ENCODE measurements at regions not wholly inside any gene's neighbourhood (a gene's known extent, or its start where the extent isn't known, plus 50 kb on each side); places are given as distances from the start of the nearest gene placed in this dataset.
"Not testable (repeated sequence)": the region's sequence is repeated elsewhere in the genome, so short reads cannot be mapped to it uniquely, and the experiment has no call there.

DNA sequence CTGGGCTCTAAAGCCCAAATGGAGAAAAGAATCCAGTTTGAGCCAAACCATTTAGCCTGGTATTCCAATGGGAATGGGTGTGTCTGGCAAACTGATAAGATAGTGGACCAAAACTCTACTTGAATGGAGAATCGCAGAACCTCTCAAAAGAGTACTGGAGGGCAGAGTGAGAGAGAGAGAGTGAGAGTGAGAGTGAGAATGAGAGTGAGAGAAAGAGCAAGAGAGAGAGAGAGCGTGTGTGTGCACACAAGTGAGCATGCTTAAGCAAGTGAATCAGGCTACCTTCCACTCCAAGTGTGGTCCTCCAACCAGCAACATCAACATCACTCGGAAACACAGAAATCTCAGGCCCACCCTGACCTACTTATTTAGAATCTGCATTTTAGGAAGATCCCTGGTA lies 58.8 kb downstream of the UQCRFS1 start:
- no peak for ATAC-seq (ENCODE audit: low read depth)
- H3K36me3 Mint-ChIP-seq = peaks cover 2% of the 10 kb centered on the region
- no peaks in the 10 kb centered on the region for H3K27me3 Mint-ChIP-seq
- H3K9me3 Mint-ChIP-seq = peaks cover 30% of the 10 kb centered on the region
- no peak for DNase-seq (ENCODE audit: low spot score in 2 of 2)
- H3K27ac Mint-ChIP-seq = no peak overlapping the region
- no peak overlapping the region for H3K4me3 Mint-ChIP-seq
- no peaks in the 10 kb centered on the region for H3K4me1 Mint-ChIP-seq

DNA sequence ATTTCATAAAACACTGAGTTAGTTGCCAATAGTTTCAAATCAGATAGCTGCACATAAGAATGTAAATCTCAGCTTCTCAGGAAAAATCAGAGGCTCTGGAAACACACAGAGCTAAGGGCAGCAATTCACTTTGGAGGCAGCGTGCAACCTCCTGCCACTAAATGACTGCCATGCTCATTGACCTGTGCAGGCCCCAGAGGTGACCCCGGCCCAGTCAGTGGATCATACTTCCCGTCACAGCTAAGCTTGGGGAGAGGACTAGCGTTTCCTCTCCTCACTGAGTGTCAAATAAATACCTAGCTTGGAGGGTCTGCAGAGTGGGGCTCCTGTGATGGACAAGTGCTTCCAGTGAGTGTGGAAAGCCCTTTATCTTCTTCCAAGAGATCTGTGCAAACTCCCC lies 67.2 kb downstream of the UQCRFS1 start:
- peaks cover 2% of the 10 kb centered on the region for H3K27me3 Mint-ChIP-seq
- DNase-seq (ENCODE audit: low spot score in 2 of 2) (no peak), ATAC-seq (ENCODE audit: low read depth) (no peak)
- H3K4me1 Mint-ChIP-seq = no peaks in the 10 kb centered on the region
- no peak overlapping the region for H3K27ac Mint-ChIP-seq
- H3K9me3 Mint-ChIP-seq = peaks cover 8% of the 10 kb centered on the region
- no peaks in the 10 kb centered on the region for H3K36me3 Mint-ChIP-seq
- no peak overlapping the region for H3K4me3 Mint-ChIP-seq

DNA sequence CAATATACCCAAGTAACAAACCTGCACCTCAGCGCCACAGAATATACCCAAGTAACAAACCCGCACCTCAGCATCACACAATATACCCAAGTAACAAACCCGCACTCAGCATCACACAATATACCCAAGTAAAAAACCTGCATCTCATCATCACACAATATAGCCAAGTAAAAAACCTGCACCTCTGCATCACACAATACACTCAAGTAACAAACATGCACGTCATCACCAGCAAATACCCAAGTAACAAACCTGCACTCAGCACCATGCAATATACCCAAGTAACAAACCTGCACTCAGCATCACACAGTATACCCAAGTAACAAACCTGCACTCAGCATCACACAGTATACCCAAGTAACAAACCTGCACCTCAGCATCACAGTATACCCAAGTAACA lies 69.8 kb downstream of the UQCRFS1 start:
- Mint-ChIP-seq H3K27me3 (peaks cover 2% of the 10 kb centered on the region), H3K27ac (no peak overlapping the region), H3K9me3 (peaks cover 11% of the 10 kb centered on the region), H3K36me3 (no peaks in the 10 kb centered on the region), H3K4me3 (no peak overlapping the region), H3K4me1 (no peaks in the 10 kb centered on the region)
- no peak for ATAC-seq (ENCODE audit: low read depth)
- DNase-seq (ENCODE audit: low spot score in 2 of 2) = no peak

DNA sequence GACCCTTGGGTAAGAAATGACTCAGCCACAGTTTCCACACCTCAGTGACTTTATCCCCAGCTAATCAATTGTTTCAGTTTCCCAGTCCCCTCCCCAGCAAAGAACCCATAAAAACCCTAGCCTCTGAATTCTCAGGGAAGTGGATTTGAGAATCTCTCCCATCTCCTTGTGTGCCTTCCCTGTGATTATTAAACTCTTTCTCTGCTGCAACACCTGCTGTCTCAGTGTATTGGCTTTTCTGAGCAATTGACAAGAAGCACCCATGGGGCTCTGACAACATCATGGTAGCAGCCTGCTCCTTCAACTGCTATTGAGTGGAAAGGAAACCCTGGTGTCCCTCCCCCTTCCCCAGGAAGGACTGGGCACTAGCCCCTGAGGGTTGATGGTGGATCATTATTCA lies 73.7 kb downstream of the UQCRFS1 start:
- Mint-ChIP-seq H3K4me1 (no peaks in the 10 kb centered on the region), H3K36me3 (no peaks in the 10 kb centered on the region), H3K27me3 (no peaks in the 10 kb centered on the region), H3K27ac (no peak overlapping the region), H3K9me3 (peaks cover 19% of the 10 kb centered on the region), H3K4me3 (no peak overlapping the region)
- DNase-seq (ENCODE audit: low spot score in 2 of 2) = no peak
- ATAC-seq (ENCODE audit: low read depth) = no peak

DNA sequence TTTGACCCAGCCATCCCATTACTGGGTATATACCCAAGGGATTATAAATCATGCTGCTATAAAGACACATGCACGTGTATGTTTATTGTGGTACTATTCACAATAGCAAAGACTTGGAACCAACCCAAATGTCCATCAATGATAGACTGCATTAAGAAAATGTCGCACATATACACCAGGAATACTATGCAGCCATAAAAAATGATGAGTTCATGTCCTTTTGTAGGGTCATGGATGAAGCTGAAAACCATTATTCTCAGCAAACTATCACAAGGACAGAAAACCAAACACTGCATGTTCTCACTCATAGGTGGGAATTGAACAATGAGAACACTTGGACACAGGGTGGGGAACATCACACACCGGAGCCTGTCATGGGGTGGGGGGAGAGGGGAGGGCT lies 74.7 kb downstream of the UQCRFS1 start:
- not testable (repeated sequence) for H3K27me3 Mint-ChIP-seq; H3K4me1 Mint-ChIP-seq; ATAC-seq (ENCODE audit: low read depth); H3K4me3 Mint-ChIP-seq; H3K27ac Mint-ChIP-seq; H3K36me3 Mint-ChIP-seq; DNase-seq (ENCODE audit: low spot score in 2 of 2)
- peaks cover 23% of the 10 kb centered on the region for H3K9me3 Mint-ChIP-seq

DNA sequence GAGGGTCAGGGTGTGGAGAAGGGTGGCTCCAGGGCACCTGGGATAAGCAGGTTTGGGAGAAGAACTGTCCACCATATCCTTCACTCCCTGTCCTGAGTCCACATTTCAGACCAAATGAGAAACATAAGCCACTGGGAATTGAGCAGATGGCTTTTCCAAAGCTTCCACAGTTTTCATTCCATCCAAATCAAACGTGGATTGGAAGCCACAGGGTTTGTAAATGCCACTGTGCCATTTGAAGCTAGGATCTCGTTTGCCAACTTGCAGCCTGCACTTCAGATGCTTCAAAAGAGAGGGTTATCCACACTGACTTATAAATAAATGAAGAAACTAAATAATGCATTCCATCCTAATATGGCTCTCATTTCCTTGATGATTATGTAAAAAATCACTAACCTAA lies 81.5 kb downstream of the UQCRFS1 start:
- Mint-ChIP-seq H3K9me3 (peaks cover 15% of the 10 kb centered on the region), H3K27me3 (no peaks in the 10 kb centered on the region)

DNA sequence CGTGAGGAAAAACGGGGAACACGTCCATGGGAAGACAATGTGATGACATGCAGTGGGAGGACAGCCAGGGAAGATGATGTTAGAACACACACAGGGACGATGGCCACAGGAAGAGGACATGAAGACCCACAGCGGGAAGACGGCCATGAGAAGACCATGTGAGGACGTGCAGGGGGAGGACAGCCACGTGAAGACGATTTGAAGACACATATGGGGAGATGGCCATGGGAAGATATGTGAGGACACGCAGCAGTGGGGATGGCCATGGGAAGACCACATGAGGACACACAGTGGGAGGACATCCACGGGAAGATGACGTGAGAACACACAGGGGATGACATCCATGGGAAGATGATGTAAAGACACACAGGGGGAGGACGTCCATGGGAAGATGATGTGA lies 83.8 kb downstream of the UQCRFS1 start:
- no peaks in the 10 kb centered on the region for H3K36me3 Mint-ChIP-seq
- no peaks in the 10 kb centered on the region for H3K27me3 Mint-ChIP-seq
- DNase-seq (ENCODE audit: low spot score in 2 of 2) (no peak), ATAC-seq (ENCODE audit: low read depth) (no peak)
- no peak overlapping the region for H3K4me3 Mint-ChIP-seq
- H3K9me3 Mint-ChIP-seq = peaks cover 13% of the 10 kb centered on the region
- no peaks in the 10 kb centered on the region for H3K4me1 Mint-ChIP-seq
- H3K27ac Mint-ChIP-seq = no peak overlapping the region

More for the DNA sequence above, 81.5 kb downstream of the UQCRFS1 start:
- Mint-ChIP-seq H3K36me3 (no peaks in the 10 kb centered on the region), H3K4me3 (no peak overlapping the region), H3K27ac (no peak overlapping the region), H3K4me1 (no peaks in the 10 kb centered on the region)
- ATAC-seq (ENCODE audit: low read depth) (no peak), DNase-seq (ENCODE audit: low spot score in 2 of 2) (no peak)

DNA sequence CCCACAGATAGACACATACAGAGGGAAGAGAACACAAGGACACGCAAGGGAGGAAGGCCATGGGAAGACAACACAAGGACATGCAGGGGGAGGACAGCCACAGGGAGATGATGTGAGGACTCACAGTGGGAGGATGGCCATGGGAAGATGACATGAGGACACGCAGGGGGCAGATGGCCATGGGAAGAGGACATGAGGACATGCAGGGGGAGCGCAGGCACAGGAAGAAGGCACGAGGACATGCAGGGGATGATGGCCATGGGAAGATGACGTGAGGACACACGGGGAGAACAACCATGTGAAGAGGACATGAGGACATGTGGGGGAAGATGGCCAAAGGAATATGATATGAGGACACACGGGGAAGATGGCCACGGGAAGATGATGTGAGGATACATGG lies 84.7 kb downstream of the UQCRFS1 start:
- H3K9me3 Mint-ChIP-seq = peaks cover 10% of the 10 kb centered on the region
- H3K4me3 Mint-ChIP-seq = no peak overlapping the region
- no peaks in the 10 kb centered on the region for H3K27me3 Mint-ChIP-seq
- no peak overlapping the region for H3K27ac Mint-ChIP-seq
- no peaks in the 10 kb centered on the region for H3K4me1 Mint-ChIP-seq
- no peaks in the 10 kb centered on the region for H3K36me3 Mint-ChIP-seq
- ATAC-seq (ENCODE audit: low read depth) (no peak), DNase-seq (ENCODE audit: low spot score in 2 of 2) (no peak)

DNA sequence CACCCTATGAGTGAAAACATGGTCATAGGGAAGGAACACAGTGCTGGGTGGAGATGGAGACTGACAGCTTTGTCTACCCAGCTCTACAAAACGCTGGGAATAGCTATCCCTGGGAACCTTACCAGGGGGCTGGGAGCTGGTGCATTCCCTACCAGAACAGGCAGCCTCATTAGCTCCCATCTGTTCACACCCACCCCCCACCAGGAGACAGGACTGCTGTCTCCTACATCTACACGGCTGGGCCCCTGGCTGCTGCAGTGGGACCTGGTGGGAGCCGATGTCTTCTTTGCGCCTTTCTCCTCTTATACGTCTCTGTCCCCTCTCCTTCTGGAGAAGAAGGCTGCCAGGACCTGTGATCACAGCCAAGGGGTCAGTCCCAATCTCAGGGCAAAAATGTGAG lies 90.8 kb downstream of the UQCRFS1 start:
- no peaks in the 10 kb centered on the region for H3K4me1 Mint-ChIP-seq
- peaks cover 2% of the 10 kb centered on the region for H3K27me3 Mint-ChIP-seq
- no peak overlapping the region for H3K27ac Mint-ChIP-seq
- no peak for ATAC-seq (ENCODE audit: low read depth)
- peaks cover 3% of the 10 kb centered on the region for H3K36me3 Mint-ChIP-seq
- DNase-seq (ENCODE audit: low spot score in 2 of 2) = no peak
- no peak overlapping the region for H3K4me3 Mint-ChIP-seq
- peaks cover 16% of the 10 kb centered on the region for H3K9me3 Mint-ChIP-seq

DNA sequence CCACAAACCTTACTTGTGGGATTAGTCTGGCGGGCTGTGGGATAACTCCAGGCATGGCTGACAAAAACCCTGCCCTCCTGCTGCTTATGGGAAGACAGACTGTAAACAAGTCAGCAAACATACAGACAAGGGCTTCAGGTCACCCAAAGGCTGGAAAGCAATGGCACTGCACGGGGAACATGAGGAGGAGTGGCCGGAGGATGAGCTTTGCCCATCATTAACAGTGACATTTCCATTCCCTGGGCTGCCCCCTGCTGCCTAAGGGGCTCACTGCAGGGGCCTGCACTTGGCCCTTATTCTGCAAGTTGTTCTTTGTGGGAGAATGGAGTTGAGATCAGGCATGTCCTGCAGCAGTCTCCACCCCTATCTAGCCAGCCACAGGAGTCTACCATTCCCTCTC lies 91.3 kb downstream of the UQCRFS1 start:
- Mint-ChIP-seq H3K9me3 (peaks cover 17% of the 10 kb centered on the region), H3K27me3 (peaks cover 2% of the 10 kb centered on the region), H3K4me1 (no peaks in the 10 kb centered on the region), H3K4me3 (no peak overlapping the region), H3K36me3 (peaks cover 3% of the 10 kb centered on the region), H3K27ac (no peak overlapping the region)
- no peak for ATAC-seq (ENCODE audit: low read depth)
- DNase-seq (ENCODE audit: low spot score in 2 of 2) = no peak

DNA sequence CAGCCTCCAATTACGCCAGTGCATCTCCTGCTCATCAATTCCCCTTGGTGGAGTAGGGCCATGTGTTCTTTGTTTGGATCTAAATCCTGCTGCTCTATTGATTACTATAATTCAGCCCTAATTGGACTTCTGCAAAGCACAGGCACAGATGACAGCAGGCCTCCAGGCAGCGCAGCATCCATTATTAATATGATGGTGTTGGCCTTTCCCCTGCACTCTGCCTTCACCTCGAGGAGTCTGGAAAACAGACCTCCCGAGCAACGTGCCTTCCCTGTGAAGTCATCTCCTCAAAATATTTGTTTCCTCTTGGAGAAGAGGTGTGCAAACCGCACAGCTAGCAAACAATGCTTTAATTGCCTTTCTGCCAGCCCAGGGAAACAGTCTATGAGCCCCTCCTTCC lies 92.5 kb downstream of the UQCRFS1 start:
- H3K4me1 Mint-ChIP-seq = no peaks in the 10 kb centered on the region
- peaks cover 3% of the 10 kb centered on the region for H3K36me3 Mint-ChIP-seq
- no peak overlapping the region for H3K27ac Mint-ChIP-seq
- DNase-seq (ENCODE audit: low spot score in 2 of 2) = no peak
- ATAC-seq (ENCODE audit: low read depth) = no peak
- peaks cover 2% of the 10 kb centered on the region for H3K27me3 Mint-ChIP-seq
- no peak overlapping the region for H3K4me3 Mint-ChIP-seq
- peaks cover 18% of the 10 kb centered on the region for H3K9me3 Mint-ChIP-seq

DNA sequence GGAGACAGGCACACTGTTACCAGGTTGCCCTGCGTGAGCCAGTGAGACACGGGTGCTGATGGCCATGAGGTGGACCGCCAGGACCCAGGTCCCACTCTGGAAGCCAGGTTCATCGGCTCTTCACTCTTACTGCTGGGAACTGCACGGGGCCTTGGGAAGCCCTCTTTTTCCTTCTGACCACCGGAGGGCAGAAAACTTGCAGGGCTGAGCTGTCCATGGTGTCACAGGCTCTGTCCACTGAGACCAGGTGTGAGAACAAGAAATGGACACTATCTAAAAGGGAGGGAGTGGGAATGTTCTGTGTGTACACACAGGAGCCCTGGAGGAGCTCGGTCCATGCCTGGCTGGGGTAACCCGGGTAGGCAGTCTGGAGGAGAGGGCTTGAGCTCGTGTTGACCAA lies 93.4 kb downstream of the UQCRFS1 start:
- ATAC-seq (ENCODE audit: low read depth) (no peak), DNase-seq (ENCODE audit: low spot score in 2 of 2) (no peak)
- H3K4me3 Mint-ChIP-seq = no peak overlapping the region
- no peaks in the 10 kb centered on the region for H3K4me1 Mint-ChIP-seq
- peaks cover 2% of the 10 kb centered on the region for H3K27me3 Mint-ChIP-seq
- H3K9me3 Mint-ChIP-seq = peaks cover 15% of the 10 kb centered on the region
- H3K36me3 Mint-ChIP-seq = peaks cover 3% of the 10 kb centered on the region
- H3K27ac Mint-ChIP-seq = no peak overlapping the region

DNA sequence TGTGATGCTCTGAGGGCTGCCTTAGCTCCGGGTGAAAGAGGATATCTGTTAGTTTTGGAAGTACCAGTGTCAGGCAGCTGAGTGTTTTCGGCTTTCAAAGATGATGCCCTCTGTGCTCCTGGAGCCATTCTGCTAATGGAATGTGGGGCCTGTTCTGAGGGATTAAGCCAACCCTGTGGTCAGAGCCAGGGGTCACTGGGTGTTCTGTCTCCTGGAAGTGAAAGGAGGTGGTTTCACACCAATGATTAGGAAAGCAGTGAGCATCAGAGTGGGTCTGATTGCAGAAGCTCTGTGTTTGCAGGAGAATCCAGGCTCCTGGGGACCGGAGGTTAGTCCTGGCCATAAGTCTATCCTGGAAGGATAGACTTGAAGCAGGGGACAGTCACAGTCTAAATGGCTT lies 94.6 kb downstream of the UQCRFS1 start:
- Mint-ChIP-seq H3K4me3 (no peak overlapping the region), H3K9me3 (peaks cover 13% of the 10 kb centered on the region), H3K27me3 (peaks cover 2% of the 10 kb centered on the region), H3K36me3 (peaks cover 3% of the 10 kb centered on the region), H3K4me1 (no peaks in the 10 kb centered on the region), H3K27ac (no peak overlapping the region)
- ATAC-seq (ENCODE audit: low read depth) (no peak), DNase-seq (ENCODE audit: low spot score in 2 of 2) (no peak)

DNA sequence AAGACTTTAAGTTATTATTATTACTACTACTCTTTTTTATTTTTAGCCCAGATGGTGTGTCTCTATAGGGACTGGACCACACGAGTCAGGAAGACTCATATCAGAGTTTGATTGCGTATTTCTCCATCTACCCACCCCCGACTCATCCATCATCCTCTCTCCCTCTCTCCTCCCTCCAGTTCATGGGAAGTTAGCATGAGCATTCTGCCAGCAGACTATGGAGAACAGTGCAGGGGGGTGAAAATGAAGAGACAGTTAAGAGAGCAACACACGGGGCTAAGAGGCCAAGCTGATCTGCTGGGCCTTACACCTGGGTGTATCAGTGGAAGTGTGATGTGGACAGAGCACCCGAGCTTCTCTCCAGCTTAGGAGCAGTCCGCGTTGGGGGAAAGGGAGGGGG lies 95.0 kb downstream of the UQCRFS1 start:
- H3K4me1 Mint-ChIP-seq = no peaks in the 10 kb centered on the region
- no peak overlapping the region for H3K4me3 Mint-ChIP-seq
- H3K27ac Mint-ChIP-seq = no peak overlapping the region
- peaks cover 2% of the 10 kb centered on the region for H3K27me3 Mint-ChIP-seq
- ATAC-seq (ENCODE audit: low read depth) (no peak), DNase-seq (ENCODE audit: low spot score in 2 of 2) (no peak)
- H3K9me3 Mint-ChIP-seq = peaks cover 11% of the 10 kb centered on the region
- peaks cover 1% of the 10 kb centered on the region for H3K36me3 Mint-ChIP-seq

DNA sequence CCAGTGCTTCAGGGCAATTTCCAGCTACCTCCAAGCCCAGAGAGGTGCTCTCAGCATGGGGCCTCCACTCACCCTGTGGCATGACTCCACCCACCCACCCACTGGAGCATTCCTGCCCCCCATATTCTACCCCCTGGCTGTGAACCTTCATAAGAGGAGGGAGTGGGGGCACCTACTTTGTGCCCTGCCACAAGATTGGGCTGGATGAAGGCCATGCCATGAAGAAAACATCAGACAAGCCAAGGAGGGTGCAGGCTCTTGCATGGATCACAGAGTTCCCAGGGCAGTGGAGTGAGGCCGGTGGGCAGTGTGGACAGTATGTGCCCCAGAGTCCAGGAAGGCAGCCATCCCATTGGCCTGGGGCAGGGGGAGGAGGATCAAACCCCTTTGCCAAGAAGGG lies 97.8 kb downstream of the UQCRFS1 start:
- Mint-ChIP-seq H3K27me3 (peaks cover 2% of the 10 kb centered on the region), H3K9me3 (peaks cover 9% of the 10 kb centered on the region), H3K4me1 (no peaks in the 10 kb centered on the region)

DNA sequence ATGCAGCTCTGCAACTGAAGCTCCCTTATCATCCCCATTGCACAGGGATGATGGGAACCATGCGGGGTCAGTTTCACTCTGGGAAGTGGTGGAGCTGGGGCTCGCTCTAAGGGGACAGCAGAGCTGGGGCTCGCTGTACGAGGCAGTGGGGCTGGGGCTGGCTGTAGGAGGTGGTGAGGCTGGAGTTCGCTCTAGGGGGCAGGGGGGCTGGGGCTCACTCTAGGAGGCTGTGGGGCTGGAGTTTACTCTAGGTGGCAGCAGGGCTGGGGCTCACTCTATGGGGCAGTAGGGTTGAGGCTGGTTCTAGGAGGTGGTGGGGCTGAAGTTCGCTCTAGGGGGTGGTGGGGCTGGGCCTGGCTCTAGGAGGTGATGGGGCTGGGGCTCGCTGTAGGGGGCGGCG lies 99.1 kb downstream of the UQCRFS1 start:
- ATAC-seq (ENCODE audit: low read depth) = no peak
- no peak for DNase-seq (ENCODE audit: low spot score in 2 of 2)
- no peaks in the 10 kb centered on the region for H3K36me3 Mint-ChIP-seq
- no peaks in the 10 kb centered on the region for H3K27me3 Mint-ChIP-seq
- no peak overlapping the region for H3K4me3 Mint-ChIP-seq
- no peak overlapping the region for H3K27ac Mint-ChIP-seq
- H3K9me3 Mint-ChIP-seq = peaks cover 10% of the 10 kb centered on the region
- no peaks in the 10 kb centered on the region for H3K4me1 Mint-ChIP-seq

More for the DNA sequence above, 97.8 kb downstream of the UQCRFS1 start:
- Mint-ChIP-seq H3K36me3 (no peaks in the 10 kb centered on the region), H3K27ac (no peak overlapping the region), H3K4me3 (no peak overlapping the region)
- ATAC-seq (ENCODE audit: low read depth) (no peak), DNase-seq (ENCODE audit: low spot score in 2 of 2) (no peak)

Data from memory B cell (primary cell).